Endothelial cell (in vitro differentiated cells): ENCODE measurements at regions not wholly inside any gene's neighbourhood (a gene's known extent, or its start where the extent isn't known, plus 50 kb on each side); places are given as distances from the start of the nearest gene placed in this dataset.

Source experiments
- DNase-seq: peaks from one replicate; pipeline ENCODE4 v3.0.0; 2021; ENCODE audit warnings: low spot score
- H3K27ac Mint-ChIP-seq: one replicate; pipeline ENCODE4 v1.8.0; 2021; ENCODE audit warnings: mixed read lengths, inconsistent platforms; ENCODE audit not compliant: unreplicated experiment
- H3K27me3 Mint-ChIP-seq: one replicate; pipeline ENCODE4 v1.8.0; 2021; ENCODE audit warnings: mild to moderate bottlenecking, moderate library complexity, mixed read lengths, inconsistent platforms; ENCODE audit not compliant: unreplicated experiment
- H3K36me3 Mint-ChIP-seq: one replicate; pipeline ENCODE4 v1.8.0; 2021; ENCODE audit warnings: mild to moderate bottlenecking, low read depth, mixed read lengths, inconsistent platforms; ENCODE audit not compliant: unreplicated experiment
- H3K4me1 Mint-ChIP-seq: one replicate; pipeline ENCODE4 v1.8.0; 2021; ENCODE audit warnings: mild to moderate bottlenecking, mixed read lengths, inconsistent platforms; ENCODE audit not compliant: unreplicated experiment
- H3K4me3 Mint-ChIP-seq: one replicate; pipeline ENCODE4 v1.8.0; 2021; ENCODE audit warnings: mild to moderate bottlenecking, mixed read lengths, inconsistent platforms; ENCODE audit not compliant: unreplicated experiment
- H3K9me3 Mint-ChIP-seq: one replicate; pipeline ENCODE4 v1.8.0; 2021; ENCODE audit warnings: mixed read lengths, inconsistent platforms; ENCODE audit not compliant: unreplicated experiment
- TF ChIP-seq, protein P1 (sequence below): fragments of 200-600 bp; sonication (generic); IDR thresholded peaks from one replicate; pipeline ENCODE4 v1.5.0; 2021; ENCODE audit warnings: antibody characterized with exemption; ENCODE audit not compliant: unreplicated experiment

DNA sequence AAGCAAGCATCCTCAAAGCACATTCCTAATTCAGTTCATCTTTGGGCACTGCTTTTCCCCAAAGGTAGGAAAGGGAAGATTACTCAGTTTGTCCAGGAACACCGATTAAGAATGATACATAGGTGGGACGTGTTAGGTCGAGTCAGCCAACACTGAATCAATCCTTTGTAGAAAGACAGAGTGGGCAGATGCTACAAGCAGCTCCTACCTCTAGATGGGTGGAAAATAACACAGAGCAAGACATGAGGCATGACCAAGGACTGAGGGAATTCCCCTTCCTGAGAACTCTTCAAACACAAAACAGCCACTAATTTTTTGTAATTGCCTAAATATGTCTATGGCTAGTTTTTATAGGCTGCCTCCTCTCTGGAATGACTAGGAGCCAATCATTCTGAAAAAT, 331.7 kb downstream of the HNRNPD start:
- Mint-ChIP-seq H3K27me3 (peaks cover 5% of the 10 kb centered on the region), H3K27ac (no peak overlapping the region), H3K4me1 (peaks cover 6% of the 10 kb centered on the region), H3K36me3 (no peaks in the 10 kb centered on the region), H3K9me3 (no peaks in the 10 kb centered on the region), H3K4me3 (no peak overlapping the region)
- DNase-seq, result no peak
- TF ChIP-seq, protein P1, sequence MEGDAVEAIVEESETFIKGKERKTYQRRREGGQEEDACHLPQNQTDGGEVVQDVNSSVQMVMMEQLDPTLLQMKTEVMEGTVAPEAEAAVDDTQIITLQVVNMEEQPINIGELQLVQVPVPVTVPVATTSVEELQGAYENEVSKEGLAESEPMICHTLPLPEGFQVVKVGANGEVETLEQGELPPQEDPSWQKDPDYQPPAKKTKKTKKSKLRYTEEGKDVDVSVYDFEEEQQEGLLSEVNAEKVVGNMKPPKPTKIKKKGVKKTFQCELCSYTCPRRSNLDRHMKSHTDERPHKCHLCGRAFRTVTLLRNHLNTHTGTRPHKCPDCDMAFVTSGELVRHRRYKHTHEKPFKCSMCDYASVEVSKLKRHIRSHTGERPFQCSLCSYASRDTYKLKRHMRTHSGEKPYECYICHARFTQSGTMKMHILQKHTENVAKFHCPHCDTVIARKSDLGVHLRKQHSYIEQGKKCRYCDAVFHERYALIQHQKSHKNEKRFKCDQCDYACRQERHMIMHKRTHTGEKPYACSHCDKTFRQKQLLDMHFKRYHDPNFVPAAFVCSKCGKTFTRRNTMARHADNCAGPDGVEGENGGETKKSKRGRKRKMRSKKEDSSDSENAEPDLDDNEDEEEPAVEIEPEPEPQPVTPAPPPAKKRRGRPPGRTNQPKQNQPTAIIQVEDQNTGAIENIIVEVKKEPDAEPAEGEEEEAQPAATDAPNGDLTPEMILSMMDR, result no peak

DNA sequence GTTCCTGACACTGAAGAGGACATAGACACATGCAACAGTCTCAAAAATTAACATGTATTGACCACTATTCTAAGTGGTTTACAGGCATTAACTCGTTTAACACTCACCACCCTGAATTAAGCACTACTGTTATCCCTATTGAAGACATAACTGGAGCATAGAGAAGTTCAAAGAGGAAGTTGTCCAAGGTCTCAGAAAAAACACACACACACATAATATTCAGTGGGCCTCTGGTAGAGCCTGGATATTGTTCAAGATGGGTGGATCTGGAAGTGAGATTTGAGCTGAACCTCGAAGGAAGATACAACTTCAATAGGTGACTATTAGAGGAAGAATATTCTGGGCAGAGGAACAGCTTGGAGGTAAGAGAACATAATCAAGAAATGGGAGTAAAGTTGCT, 334.9 kb downstream of the HNRNPD start:
- Mint-ChIP-seq H3K4me3 (no peak overlapping the region), H3K4me1 (peaks cover 8% of the 10 kb centered on the region), H3K9me3 (no peaks in the 10 kb centered on the region), H3K36me3 (no peaks in the 10 kb centered on the region), H3K27ac (no peak overlapping the region), H3K27me3 (peaks cover 5% of the 10 kb centered on the region)
- TF ChIP-seq, protein P1, result no peak
- no peak for DNase-seq

DNA sequence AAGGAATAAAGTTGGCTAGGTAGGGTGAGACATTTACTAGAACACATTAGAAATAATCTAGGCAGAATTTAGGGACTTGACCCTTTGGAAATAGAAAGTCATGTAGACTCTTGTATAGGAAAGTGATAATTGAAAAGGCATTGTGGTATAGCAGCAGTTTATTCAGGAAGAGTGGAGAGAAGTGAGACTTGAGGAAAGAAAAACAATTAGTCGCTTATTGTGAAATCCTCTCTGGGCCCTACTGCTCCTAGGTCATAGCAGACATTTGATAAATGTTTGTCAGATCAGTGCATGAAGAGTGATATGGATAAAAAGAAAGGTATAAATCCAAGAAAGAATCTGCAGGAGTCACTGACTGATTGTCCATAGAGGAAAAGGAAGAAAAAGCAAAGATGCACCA, 337.6 kb downstream of the HNRNPD start:
- DNase-seq, result no peak
- Mint-ChIP-seq H3K4me3 (no peak overlapping the region), H3K36me3 (no peaks in the 10 kb centered on the region), H3K27me3 (no peaks in the 10 kb centered on the region), H3K9me3 (no peaks in the 10 kb centered on the region), H3K4me1 (peaks cover 12% of the 10 kb centered on the region), H3K27ac (no peak overlapping the region)
- TF ChIP-seq, protein P1, result no peak

DNA sequence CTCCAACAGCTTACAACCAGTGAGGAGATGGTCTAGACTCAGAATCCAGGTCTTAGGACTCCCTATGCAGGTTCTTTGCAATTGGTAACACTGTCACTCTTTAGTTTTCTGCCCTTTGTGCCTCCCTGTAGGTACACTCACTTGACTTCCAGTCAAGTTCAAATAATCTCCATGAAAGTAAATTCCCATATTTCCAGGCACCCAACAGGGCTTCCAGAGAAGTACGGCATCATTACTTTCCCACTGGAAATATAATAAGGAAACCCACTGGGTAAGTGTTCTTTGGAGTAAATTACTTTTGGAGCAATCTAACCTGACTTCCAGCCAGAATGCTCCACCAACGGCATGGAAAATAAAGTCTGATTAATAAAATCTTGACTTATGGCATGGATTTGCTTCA, 338.9 kb downstream of the HNRNPD start:
- Mint-ChIP-seq H3K9me3 (no peaks in the 10 kb centered on the region), H3K27ac (no peak overlapping the region), H3K36me3 (no peaks in the 10 kb centered on the region), H3K27me3 (no peaks in the 10 kb centered on the region), H3K4me3 (no peak overlapping the region), H3K4me1 (peaks cover 16% of the 10 kb centered on the region)
- TF ChIP-seq, protein P1, result no peak
- no peak for DNase-seq

DNA sequence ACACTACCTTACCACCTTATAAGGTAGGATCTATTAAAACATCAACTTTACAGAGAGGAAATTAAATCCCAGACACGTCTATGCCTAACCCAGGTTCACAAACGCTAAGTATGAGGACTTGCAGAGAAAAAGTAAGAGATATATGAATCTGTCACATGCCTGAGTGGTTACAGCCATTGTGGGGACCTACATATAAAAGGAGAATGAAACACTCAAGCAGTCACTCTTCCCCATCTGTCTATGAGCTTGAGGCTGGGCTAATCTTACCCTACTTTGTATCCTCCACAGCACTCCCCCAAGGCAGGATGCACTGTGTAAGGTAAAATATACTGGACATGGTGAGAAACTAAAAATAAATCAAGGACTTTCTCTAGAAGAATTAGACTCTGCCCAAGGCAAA, 339.9 kb downstream of the HNRNPD start:
- no peak for DNase-seq
- Mint-ChIP-seq H3K9me3 (no peaks in the 10 kb centered on the region), H3K27me3 (no peaks in the 10 kb centered on the region), H3K4me3 (no peak overlapping the region), H3K4me1 (peaks cover 16% of the 10 kb centered on the region), H3K36me3 (no peaks in the 10 kb centered on the region), H3K27ac (no peak overlapping the region)
- TF ChIP-seq, protein P1, result no peak
